Activated CD8-positive, alpha-beta T cell treated with anti-CD3 and anti-CD28 coated beads for 36 hours (primary cell): ENCODE measurements at regions not wholly inside any gene's neighbourhood (a gene's known extent, or its start where the extent isn't known, plus 50 kb on each side); places are given as distances from the start of the nearest gene placed in this dataset.

ENCODE experiments used
- ATAC-seq: fragments of 200-7000 bp; cut with Tn5 transposase; one replicate; pipeline ENCODE4 v1.10.0; 2021; ENCODE audit warnings: mild to moderate bottlenecking, moderate library complexity
- CTCF ChIA-PET: fragments of 350-600 bp; sonication (Branson Sonifier 250); formaldehyde crosslinking; loops from one replicate; lab custom pipeline; 2021; ENCODE audit warnings: antibody characterized with exemption; lab: Charles Lee
- POLR2A ChIA-PET: fragments of 350-600 bp; sonication (Branson Sonifier 250); formaldehyde crosslinking; loops from one replicate; lab custom pipeline; 2021; ENCODE audit warnings: antibody characterized with exemption; lab: Charles Lee
- DNase-seq: peaks from one replicate; pipeline ENCODE4 v3.0.0-alpha.2; 2020
- H3K27ac Mint-ChIP-seq: one replicate; pipeline ENCODE4 v1.8.0; 2021; ENCODE audit warnings: mild to moderate bottlenecking, mixed read lengths
- H3K27me3 Mint-ChIP-seq: one replicate; pipeline ENCODE4 v1.8.0; 2021; ENCODE audit warnings: mixed read lengths
- H3K36me3 Mint-ChIP-seq: one replicate; pipeline ENCODE4 v1.8.0; 2021; ENCODE audit warnings: low read depth, mixed read lengths
- H3K4me1 Mint-ChIP-seq: one replicate; pipeline ENCODE4 v1.8.0; 2021; ENCODE audit warnings: low read depth, mixed read lengths
- H3K4me3 Mint-ChIP-seq: one replicate; pipeline ENCODE4 v1.8.0; 2021; ENCODE audit warnings: mild to moderate bottlenecking, moderate library complexity, mixed read lengths
- H3K9me3 Mint-ChIP-seq: one replicate; pipeline ENCODE4 v1.8.0; 2021; ENCODE audit warnings: mixed read lengths
- CTCF ChIP-seq: fragments of 200-600 bp; IDR thresholded peaks from one replicate; pipeline ENCODE4 v1.8.0; 2022; ENCODE audit warnings: antibody characterized with exemption, mild to moderate bottlenecking
- intact Hi-C: fragments of 100-400 bp; cut with micrococcal nuclease; formaldehyde crosslinking; loops from one replicate; pipeline ENCODE4 v1.10.0; 2022

- Mint-ChIP-seq H3K27ac (no peak overlapping the region), H3K36me3 (no peaks in the 10 kb centered on the region), H3K4me1 (no peaks in the 10 kb centered on the region), H3K27me3 (no peaks in the 10 kb centered on the region), H3K9me3 (no peaks in the 10 kb centered on the region), H3K4me3 (no peak overlapping the region)
- ATAC-seq (no peak), DNase-seq (no peak)
- TF ChIP-seq CTCF: no peak
- POLR2A ChIA-PET: no interaction called here
- intact Hi-C loops: no loop called here
- CTCF ChIA-PET: no interaction called here
Measured at GRCh38 chr2:21406386-21406785, 282.6 kb downstream of the TDRD15 start.

GRCh38 chr2:21406911-21407310 lies 283.1 kb downstream of the TDRD15 start:
- ATAC-seq (no peak), DNase-seq (no peak)
- H3K36me3 Mint-ChIP-seq: no peaks in the 10 kb centered on the region
- H3K4me3 Mint-ChIP-seq: no peak overlapping the region
- ChIA-PET CTCF (no interaction called here), POLR2A (no interaction called here)
- H3K9me3 Mint-ChIP-seq: no peaks in the 10 kb centered on the region
- no peak overlapping the region for H3K27ac Mint-ChIP-seq
- H3K4me1 Mint-ChIP-seq: no peaks in the 10 kb centered on the region
- H3K27me3 Mint-ChIP-seq: no peaks in the 10 kb centered on the region
- TF ChIP-seq CTCF: no peak
- intact Hi-C loops: no loop called here

GRCh38 chr2:21407851-21408250 lies 284.1 kb downstream of the TDRD15 start:
- Mint-ChIP-seq H3K9me3 (no peaks in the 10 kb centered on the region), H3K4me1 (no peaks in the 10 kb centered on the region), H3K27ac (no peak overlapping the region), H3K36me3 (no peaks in the 10 kb centered on the region), H3K4me3 (no peak overlapping the region), H3K27me3 (no peaks in the 10 kb centered on the region)
- TF ChIP-seq CTCF: no peak
- ChIA-PET CTCF (no interaction called here), POLR2A (no interaction called here)
- ATAC-seq: no peak
- DNase-seq: no peak
- intact Hi-C loops: no loop called here

GRCh38 chr2:21411741-21412140 lies 288.0 kb downstream of the TDRD15 start:
- ATAC-seq: no peak
- no peaks in the 10 kb centered on the region for H3K9me3 Mint-ChIP-seq

DNA sequence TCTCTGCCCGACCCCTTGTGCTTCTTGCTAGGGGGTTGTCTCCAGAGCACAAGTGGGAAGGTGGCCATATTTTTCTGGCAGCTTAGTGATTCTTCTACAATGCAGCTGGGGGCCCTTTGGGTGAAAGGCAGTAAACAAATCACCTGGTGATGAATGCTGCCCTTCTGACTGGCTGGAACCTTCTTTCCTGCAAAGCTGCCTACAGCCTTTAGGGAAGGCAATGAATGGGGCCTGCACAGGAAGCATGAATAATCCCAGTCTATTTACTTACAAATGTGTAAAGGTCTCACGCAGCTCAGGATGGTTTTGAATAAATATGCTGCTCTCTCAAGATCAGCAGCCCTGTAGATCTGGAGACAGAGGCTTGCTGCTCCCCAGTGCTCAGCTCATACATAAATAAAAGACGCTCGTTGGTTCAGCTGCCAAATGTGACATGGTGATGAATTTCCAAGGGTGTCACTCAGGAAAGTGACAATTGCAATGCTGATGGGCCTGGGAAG lies 289.2 kb downstream of the TDRD15 start:
- Mint-ChIP-seq H3K9me3 (no peaks in the 10 kb centered on the region), H3K27me3 (no peaks in the 10 kb centered on the region), H3K4me1 (no peaks in the 10 kb centered on the region), H3K4me3 (no peak overlapping the region), H3K27ac (no peak overlapping the region), H3K36me3 (no peaks in the 10 kb centered on the region)
- intact Hi-C loops: no loop called here
- TF ChIP-seq CTCF: no peak
- POLR2A ChIA-PET: no interaction called here
- ATAC-seq: no peak
- no peak for DNase-seq
- CTCF ChIA-PET: no interaction called here

More at GRCh38 chr2:21411741-21412140, 288.0 kb downstream of the TDRD15 start:
- H3K36me3 Mint-ChIP-seq: no peaks in the 10 kb centered on the region
- ChIA-PET POLR2A (interaction anchor here (0.6 kb wide), 1 partner anchor 706 kb away, joined by 4 read pairs; no protein-coding TSS in a partner anchor), CTCF (no interaction called here)
- no peak for TF ChIP-seq CTCF
- H3K4me1 Mint-ChIP-seq: no peaks in the 10 kb centered on the region
- H3K27me3 Mint-ChIP-seq: no peaks in the 10 kb centered on the region
- H3K27ac Mint-ChIP-seq: no peak overlapping the region
- intact Hi-C loops: no loop called here
- no peak for DNase-seq
- no peak overlapping the region for H3K4me3 Mint-ChIP-seq
